Gastrocnemius medialis (tissue), 4 donors: ENCODE measurements at regions not wholly inside any gene's neighbourhood (a gene's known extent, or its start where the extent isn't known, plus 50 kb on each side); places are given as distances from the start of the nearest gene placed in this dataset.

ENCODE experiments used
- POLR2A ChIP-seq, 2 donors: fragments of 450-650 bp; IDR thresholded peaks; one replicate each; pipeline ENCODE4 v1.6.1; 2017; ENCODE audit warnings: antibody characterized with exemption in 2 of 2, mild to moderate bottlenecking in 2 of 2, moderate library complexity in 2 of 2
- TF ChIP-seq, protein P1 (sequence below), 5 experiments: fragments of 450-650 bp in 3 of 5; fragments of 200-600 bp in 2 of 5; sonication (generic) in 2 of 5; IDR thresholded peaks in 4 of 5; conservative IDR thresholded peaks in 1 of 5; 1 replicate in 4 of 5; 2 replicates in 1 of 5; pipeline ENCODE4 v1.5.1; 2016 to 2019; ENCODE audit warnings: antibody characterized with exemption in 5 of 5, mild to moderate bottlenecking in 3 of 5, moderate library complexity in 3 of 5

DNA sequence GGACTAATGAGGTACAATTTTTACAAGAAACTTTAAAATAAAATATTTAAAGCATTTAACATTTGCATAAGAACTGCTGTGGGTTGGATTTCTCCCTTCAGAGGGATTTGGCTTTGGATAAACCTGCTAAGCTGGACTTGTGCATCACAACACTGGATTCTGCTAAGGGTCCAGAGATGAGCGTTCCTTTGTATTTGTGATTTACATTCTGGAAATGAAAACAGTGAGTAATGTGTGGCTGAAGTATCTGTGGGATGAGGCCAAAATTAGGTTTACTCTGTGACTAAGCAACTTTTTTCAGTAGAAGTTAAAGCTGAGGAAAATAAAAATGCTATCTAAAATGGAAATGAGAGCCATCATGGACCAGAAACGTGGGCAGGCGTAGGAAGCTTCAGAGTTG lies 494.3 kb downstream of the EPM2A start:
- no peak for TF ChIP-seq POLR2A (IDR thresholded peaks at IDR 0.05)
- TF ChIP-seq, protein P1, sequence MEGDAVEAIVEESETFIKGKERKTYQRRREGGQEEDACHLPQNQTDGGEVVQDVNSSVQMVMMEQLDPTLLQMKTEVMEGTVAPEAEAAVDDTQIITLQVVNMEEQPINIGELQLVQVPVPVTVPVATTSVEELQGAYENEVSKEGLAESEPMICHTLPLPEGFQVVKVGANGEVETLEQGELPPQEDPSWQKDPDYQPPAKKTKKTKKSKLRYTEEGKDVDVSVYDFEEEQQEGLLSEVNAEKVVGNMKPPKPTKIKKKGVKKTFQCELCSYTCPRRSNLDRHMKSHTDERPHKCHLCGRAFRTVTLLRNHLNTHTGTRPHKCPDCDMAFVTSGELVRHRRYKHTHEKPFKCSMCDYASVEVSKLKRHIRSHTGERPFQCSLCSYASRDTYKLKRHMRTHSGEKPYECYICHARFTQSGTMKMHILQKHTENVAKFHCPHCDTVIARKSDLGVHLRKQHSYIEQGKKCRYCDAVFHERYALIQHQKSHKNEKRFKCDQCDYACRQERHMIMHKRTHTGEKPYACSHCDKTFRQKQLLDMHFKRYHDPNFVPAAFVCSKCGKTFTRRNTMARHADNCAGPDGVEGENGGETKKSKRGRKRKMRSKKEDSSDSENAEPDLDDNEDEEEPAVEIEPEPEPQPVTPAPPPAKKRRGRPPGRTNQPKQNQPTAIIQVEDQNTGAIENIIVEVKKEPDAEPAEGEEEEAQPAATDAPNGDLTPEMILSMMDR (IDR thresholded peaks at IDR 0.05 in 4 of 5, conservative IDR thresholded peaks at IDR 0.05 in 1 of 5), result no peak
